HG03175 (cell line): ENCODE measurements at regions not wholly inside any gene's neighbourhood (a gene's known extent, or its start where the extent isn't known, plus 50 kb on each side); places are given as distances from the start of the nearest gene placed in this dataset.
"Not testable (repeated sequence)": the region's sequence is repeated elsewhere in the genome, so short reads cannot be mapped to it uniquely, and the experiment has no call there.

Source experiments
- ATAC-seq: cut with Tn5 transposase; IDR thresholded peaks from one replicate; pipeline ENCODE4 v1.9.1; 2021; ENCODE audit warnings: mild to moderate bottlenecking, moderate library complexity; ENCODE audit not compliant: unreplicated experiment

DNA sequence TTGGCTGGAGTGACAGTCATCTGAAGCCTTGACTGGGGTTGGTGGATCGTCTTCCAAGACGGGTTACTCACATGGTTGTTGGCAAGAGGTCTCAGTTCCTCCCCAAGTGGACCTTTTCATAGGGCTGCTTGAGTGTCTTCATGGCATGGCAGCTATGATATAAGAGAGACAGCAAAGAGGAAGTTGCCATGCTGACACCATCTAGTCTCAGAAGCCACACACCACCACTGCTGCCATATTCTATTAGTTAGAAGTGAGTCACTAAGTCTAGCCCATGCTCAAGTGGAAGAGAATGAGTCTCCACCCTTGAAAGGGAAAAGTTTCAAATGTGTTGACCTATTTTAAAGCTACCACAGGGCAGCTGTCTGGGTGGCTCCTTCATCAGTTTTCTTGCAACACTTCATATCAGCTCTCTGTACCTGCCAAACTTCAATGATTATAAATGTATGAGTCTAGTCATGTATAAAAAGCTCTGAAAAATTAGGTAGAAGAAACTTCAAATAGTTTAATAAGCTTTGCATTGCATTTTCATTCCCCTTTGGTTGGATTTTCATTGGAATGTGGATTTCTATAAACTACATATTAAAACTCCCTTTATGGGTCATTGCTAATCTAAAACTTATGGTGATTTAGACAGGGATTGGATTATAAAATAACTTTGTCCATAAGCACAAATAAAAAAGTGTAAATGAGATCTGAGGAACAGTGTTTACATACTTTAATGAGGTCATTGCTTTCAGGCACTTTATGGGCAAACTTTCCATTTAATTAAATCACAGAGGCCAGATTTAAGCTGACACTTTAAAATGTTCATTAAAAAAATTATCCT is 68.0 kb upstream of the ATXN3L start:
- peak; percentile 78 for ATAC-seq

DNA sequence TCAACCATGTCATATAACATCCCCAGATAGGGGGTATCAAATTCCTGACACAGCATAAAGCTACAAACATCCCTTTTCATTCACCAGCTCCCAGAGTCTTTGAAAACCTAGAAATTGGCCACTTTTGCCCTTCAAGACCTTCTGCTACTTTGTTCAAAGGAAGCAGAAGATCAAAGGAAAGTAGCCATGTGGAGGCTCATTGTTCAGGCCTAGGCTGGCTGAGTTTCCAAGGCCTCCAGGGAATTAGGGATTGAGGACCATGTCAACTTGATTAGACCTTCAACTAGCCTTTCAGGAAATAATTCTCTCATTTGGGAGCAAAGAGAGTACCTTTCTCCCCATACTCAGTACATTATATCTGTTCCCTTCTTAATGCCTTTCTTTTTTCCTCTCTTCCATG is 66.8 kb upstream of the ATXN3L start:
- ATAC-seq, result no peak

DNA sequence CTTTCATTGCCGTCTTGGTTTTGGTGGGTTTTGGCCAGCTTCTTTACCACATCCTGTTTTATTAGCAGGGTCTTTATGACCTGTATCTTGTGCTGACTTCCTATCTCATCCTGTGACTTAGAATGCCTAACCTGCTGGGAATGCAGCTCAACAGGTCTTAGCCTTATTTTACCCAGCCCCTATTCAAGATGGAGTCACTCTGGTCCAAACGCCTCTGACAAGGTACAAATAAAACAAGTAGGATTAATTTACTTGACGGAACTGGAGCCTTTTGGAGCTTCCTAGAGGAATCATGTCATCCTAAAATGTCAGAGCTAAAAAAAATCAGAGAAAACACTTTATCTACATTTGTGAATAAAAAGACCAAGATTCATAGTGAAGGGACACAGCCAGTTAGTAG is 66.2 kb upstream of the ATXN3L start:
- no peak for ATAC-seq

DNA sequence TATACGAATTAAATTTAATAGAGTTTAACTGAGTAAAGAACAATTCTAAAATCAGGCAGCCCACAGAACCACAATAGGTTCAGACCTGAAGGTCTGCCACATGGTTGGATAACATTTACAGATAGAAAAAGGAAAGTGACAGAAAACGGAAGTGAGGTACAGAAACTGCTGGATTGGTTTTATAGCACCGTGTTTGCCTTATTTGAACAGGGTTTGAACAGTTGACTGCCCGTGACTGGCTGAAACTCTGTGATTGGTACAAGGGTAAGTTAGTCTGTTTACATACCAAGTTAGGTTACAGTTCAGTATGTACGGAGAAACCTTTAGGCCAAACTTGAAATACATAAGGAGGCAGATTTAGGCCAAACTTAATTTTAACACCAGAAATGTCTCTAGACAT is 64.1 kb upstream of the ATXN3L start:
- peak; percentile 76 for ATAC-seq

DNA sequence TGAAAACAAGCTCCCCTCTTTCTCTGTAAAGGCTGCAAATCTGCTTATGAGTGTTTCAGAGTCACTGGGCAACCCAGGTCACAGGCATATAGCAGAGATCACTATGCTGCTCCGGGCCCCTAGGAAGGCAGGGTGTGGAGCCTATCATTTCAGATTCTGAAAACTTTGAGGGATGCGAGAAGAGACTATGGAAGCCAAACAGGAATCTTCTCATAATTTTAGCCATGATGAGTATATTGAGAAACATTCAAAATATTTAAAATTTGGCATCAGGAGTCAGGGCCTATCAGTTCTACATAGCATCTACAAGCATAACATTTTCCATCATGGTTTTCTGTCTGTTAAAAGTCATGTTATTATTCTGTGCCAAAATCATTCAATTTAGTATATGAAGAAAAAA is 61.7 kb upstream of the ATXN3L start:
- no peak for ATAC-seq

DNA sequence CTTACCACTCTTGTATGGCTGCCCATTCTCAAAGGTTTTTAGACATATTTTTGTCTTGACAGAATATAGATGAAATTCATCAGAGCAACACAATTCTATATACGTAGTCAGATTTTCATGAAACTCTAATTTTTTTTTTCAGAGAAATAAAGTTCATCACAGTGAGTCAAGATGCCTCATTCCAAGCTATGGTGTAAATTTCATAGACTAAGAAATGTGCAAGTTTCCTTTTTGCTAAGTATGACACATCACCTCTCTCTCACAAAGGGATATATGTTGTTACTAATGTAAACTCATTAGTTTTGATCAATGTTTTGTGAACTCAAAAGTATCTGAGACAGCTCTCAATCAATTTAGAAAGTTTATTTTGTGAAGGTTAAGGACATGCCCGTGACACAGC is 60.4 kb upstream of the ATXN3L start:
- no peak for ATAC-seq

DNA sequence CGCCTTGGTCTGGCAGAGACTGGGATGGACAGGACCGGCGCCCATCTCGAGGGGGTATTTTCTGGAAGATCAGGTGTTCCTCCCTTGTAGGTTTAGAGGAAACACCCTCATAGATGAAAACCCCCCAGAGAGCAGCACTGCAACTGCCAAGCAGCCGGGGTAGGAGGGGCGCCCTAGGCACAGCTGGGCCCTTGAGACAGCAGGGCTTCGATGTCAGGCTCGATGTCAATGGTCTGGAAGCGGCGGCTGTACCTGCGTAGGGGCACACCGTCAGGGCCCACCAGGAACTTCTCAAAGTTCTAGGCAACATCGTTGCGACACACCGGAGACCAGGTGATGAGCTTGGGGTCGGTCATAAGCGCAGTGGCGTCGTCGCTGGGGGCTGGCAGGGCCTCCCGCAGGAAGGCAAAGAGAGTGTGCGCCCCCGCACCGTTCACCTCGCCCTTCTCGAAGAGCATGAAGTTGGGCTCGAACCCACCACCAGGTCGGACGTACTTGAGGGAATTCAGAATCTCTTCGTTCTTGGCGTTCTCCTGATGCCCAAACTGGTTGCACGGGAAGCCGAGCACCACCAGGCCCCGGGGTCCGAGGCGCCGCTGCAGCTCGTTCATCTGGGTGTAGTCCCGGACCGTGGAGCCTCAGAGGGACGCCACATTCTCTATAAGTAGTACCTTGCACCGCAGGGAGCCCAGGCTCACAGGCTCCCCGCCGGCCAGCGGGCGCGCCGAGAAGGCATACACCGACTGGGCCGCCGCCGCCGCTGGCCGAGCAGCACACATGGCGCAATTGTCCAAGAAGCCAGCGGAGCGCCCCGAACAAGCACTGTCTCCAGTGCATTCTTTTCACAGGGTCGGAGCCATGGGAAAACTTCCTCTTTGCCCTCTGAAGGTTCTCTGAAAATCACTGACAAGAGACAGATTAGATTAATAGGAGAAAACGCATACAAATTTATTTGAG is 59.0 kb upstream of the ATXN3L start:
- not testable (repeated sequence) for ATAC-seq

DNA sequence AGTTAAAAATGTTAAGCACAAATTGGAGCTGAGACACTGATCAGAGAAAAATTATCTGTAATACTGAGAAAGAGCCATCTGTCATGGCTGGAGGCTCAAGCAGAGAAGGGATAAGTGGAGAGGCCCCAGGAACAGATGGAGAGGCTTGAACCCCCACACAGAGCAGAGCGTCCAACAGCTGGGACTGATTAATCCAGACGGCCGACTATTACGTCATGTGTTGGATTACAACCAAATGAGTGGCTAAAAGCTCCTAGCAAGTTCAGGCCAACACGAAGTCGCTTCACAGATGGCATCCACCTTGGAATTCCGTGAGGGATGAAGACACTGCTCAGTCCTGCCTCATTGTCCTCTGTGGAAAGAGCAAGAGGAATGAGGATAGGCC is 57.7 kb upstream of the ATXN3L start:
- ATAC-seq, result no peak

DNA sequence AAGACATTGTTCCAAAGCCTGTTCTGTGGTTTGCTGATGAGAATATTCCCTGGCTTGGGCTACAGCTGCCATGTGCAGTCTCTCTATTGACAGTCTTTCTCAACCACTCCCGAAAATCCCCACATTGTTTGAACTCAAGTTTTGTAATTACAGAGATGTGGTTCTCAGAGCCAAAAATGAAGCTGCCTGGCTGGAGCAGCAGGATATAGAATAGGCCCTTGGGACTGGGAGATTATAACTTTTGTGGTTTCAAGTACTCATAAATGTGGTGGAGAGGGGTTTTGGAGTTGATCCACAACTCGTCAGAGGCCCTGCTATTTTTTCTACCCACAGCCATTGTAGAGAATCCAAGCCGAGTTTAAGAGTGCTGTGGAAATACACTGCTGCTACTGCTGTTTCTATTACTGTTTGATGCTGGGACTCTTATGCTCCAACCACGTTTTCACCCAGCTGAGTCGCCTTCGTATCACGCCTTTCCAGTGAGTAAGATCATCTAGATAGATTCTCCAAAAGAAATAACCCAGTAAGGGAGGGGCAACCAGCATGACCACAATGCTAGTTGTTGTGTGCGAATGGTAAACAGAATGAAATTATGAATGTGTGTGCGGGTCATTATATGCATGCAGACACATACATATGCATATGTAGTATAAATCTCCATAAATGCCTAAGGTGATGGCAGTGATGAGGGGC is 57.1 kb upstream of the ATXN3L start:
- no peak for ATAC-seq

DNA sequence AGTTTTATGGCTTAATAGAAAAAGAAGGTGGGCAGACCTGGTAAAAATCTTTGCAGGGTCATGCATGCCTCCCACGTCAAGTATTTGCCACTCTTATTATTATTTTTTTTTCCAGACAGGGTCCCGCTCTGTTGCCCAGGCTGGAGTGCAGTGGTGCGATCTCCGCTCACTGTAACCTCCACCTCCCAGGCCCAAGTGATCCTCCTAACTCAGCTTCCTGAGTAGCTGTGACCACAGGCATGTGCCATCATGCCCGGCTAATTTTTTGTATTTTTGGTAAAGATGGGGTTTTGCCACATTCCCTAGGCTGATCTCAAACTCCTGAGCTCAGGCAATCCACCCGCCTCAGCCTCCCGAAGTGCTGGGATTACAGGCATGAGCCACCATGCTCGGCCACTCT is 55.7 kb upstream of the ATXN3L start:
- not testable (repeated sequence) for ATAC-seq

DNA sequence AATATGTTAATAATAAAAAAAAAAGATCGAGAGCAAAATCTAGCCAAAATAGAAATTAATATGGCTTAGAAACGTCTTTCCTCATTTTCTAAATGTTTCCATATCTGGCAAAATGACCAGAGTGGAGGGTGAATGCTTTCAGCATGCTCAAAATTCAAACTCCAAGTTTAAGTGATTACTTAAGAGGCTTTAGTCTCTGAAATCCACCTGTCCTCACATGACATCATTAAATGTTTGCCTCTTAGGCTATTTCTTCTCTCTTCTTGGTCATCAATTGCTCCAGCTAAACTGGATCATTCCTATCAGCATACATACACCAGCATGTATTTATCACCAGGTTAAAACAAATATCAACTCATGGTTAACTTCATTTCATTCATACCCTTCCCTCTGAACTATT is 54.5 kb upstream of the ATXN3L start:
- no peak for ATAC-seq

DNA sequence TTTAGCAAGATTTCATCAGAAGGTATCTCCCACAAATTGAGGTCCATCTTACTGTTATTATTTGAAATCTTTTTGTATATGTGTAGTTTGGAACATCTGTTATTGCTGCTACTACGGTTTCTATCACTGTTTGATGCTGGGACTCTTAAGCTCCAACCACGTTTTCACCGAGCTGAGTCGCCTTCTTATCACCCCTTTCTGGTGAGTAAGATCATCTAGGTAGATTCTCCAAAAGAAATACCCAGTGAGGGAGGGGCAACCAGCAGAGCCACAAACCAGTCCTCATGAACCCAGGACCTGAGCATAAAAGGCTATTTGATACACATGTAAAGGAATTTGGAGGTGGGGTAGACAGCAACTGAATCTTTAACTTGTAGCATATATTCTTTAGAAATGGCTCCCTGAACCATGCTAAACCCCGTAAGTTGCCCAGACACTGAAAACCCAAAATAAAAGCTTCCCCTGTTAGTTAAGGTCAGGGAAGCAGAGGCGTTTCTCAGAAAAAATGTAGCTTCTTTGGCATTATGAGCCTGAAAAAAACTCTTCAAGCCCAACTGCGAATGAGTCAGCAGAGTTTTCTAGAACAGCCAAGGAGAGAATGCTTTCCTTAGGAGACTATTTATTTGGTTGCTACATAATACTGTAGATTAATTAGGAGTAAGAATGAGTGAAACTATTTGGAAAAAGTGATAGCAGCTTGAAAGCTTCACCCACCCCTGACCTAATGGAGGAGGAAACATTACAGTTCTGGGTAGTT is 53.8 kb upstream of the ATXN3L start:
- no peak for ATAC-seq

DNA sequence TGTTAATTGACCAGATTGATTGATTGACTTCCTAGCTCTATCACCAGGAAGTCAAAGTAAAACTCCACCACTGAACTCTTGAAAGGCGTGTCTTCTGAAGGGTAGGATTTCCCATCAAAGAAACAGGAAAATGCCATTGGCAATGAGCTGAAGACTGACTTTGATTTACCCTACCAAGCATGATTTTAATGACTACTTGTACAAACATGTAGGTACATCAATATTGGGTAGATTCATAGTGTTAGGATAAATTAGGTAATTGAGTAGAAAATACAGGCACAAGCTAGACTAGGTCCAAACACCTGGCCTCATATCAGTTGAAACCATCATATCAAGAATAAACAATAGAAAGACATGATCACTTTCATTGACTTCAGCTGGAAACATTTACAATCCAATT is 53.2 kb upstream of the ATXN3L start:
- ATAC-seq, result no peak

DNA sequence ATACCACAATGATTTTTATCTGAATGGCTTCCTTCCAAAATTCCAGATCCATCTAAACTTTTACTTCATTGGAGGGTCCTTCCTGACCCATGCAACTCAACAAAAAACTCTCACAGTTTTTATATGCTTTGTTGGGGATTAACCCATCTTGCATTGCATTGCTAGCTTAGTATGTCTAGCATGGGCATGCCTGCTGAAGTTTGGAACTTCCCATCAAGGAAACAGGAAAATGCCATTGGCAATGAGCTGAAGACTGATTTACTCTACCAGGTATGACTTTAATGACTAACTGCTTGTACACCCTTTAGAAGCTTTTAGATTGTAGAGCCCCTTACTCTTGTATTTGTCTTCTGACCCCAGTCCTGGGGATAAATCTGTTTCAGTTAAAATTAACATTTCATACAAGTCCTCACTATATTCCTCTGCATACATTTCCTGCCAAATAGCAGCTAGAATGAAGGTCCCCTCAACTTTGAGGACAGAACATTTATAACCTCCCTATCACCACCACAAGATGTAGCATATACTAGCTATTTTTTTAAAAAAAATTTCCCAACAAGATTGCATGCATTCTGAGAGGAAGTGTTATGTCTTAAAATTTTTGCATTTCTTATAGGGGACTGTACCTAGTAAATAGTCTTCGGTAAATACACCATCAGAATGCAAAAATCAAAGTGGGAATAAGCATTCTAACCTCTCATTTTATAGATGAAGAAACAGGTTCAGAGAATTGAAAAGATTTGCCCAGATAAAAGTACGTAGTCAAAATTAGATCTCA is 52.5 kb upstream of the ATXN3L start:
- ATAC-seq, result no peak

DNA sequence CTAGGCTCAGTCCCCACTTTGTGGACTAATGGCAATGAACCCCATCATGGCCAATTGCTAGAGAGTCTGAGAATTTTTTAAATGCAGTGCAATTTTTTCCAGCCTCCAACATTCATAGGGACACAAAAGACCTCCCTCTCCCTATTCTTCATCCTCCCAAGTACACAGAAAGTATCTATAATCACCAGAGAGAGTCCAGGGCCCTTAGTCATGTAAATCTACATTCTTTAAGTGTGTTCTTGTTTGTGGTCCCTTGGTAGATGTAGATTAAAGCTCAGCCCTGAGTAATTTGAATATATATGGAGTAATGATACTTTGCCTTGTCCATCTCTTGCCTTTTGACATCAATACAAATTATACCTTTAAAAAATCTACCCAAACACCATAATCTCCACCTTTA is 51.3 kb upstream of the ATXN3L start:
- no peak for ATAC-seq

DNA sequence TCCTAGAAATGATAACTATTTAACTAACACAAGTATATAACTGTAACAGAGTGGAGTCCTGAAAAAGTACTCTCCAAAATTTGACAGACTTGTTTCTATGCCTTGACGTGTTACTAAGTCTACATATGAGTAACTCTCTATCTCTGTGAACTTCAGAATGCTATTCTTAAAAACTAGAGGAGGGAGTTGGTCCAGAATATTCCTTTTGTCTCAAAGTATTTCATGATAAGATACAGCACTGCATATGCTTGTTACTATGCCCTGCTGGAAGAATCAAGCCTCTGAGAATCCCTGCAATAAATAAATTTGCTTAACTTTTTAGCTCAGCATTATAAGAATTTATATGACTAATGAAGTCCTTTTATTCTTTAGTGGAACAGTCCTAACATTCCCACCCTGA is 50.9 kb upstream of the ATXN3L start:
- no peak for ATAC-seq
